IMR-90 (cell line): ENCODE measurements at regions not wholly inside any gene's neighbourhood (a gene's known extent, or its start where the extent isn't known, plus 50 kb on each side); places are given as distances from the start of the nearest gene placed in this dataset.

Experiments used
- ATAC-seq: fragments of 200-7000 bp; cut with Tn5 transposase; 2 replicates; pipeline ENCODE4 v1.9.1; 2020; ENCODE audit warnings: low read depth, mild to moderate bottlenecking, moderate library complexity
- BruUV-seq: library from RNA; stranded (reverse); fragments of 400-500 nt; replicated peaks from 2 replicates; lab custom pipeline; 2021; lab: Mats Ljungman, UMichigan
- CTCF ChIA-PET: fragments of 300-600 bp; formaldehyde crosslinking; extraction: SDS; loops from one replicate; lab custom pipeline; 2021; ENCODE audit warnings: antibody characterized with exemption; lab: Yijun Ruan, JAX
- POLR2A ChIA-PET: fragments of 300-600 bp; sonication (Branson Sonifier 250); formaldehyde crosslinking; loops from one replicate; lab custom pipeline; 2022; ENCODE audit warnings: antibody characterized with exemption; ENCODE audit not compliant: unreplicated experiment; lab: Charles Lee
- DNase-seq: peaks from one replicate; pipeline ENCODE4 v3.0.0; 2013
- H2AFZ ChIP-seq: replicated peaks from 2 replicates; pipeline ENCODE3; 2013; ENCODE audit warnings: low read length, mild to moderate bottlenecking; ENCODE audit not compliant: poor library complexity
- H2AK5ac ChIP-seq: 2 replicates; pipeline ENCODE4 v1.6.1; 2013; ENCODE audit warnings: low read depth, low read length, inconsistent platforms
- H2AK9ac ChIP-seq: replicated peaks from 2 replicates; pipeline ENCODE3; 2013; ENCODE audit warnings: mild to moderate bottlenecking, low read depth, low read length, moderate library complexity; ENCODE audit not compliant: poor library complexity
- H2BK120ac ChIP-seq: 2 replicates; pipeline ENCODE4 v1.6.1; 2013; ENCODE audit warnings: low read depth, low read length, inconsistent platforms
- H2BK15ac ChIP-seq: 3 replicates; pipeline ENCODE4 v1.6.1; 2013; ENCODE audit warnings: low read depth, low read length, inconsistent platforms
- H2BK20ac ChIP-seq: 2 replicates; pipeline ENCODE4 v1.6.1; 2013; ENCODE audit warnings: low read depth, mild to moderate bottlenecking, inconsistent platforms, low read length, moderate library complexity
- H2BK5ac ChIP-seq: 2 replicates; pipeline ENCODE4 v1.6.1; 2013; ENCODE audit warnings: mild to moderate bottlenecking, low read depth, low read length, inconsistent platforms; ENCODE audit not compliant: poor library complexity, severe bottlenecking
- H3K14ac ChIP-seq: replicated peaks from 2 replicates; pipeline ENCODE4 v1.6.1; 2013; ENCODE audit warnings: low read depth, low read length, inconsistent platforms
- H3K18ac ChIP-seq: 2 replicates; pipeline ENCODE4 v1.6.1; 2013; ENCODE audit warnings: low read depth, low read length, control low read depth
- H3K23ac ChIP-seq: 2 replicates; pipeline ENCODE4 v1.6.1; 2013; ENCODE audit warnings: low read depth, low read length, inconsistent platforms
- H3K27ac ChIP-seq: 2 replicates; pipeline ENCODE4 v1.5.1; 2013; ENCODE audit warnings: mild to moderate bottlenecking, control low read depth, low read length; ENCODE audit not compliant: insufficient read depth
- H3K27me3 ChIP-seq: 2 replicates; pipeline ENCODE4 v1.6.1; 2013; ENCODE audit warnings: low read length; ENCODE audit not compliant: control insufficient read depth, insufficient read depth
- H3K36me3 ChIP-seq: 2 replicates; pipeline ENCODE4 v1.6.1; 2013; ENCODE audit warnings: low read length, mixed read lengths; ENCODE audit not compliant: control insufficient read depth, insufficient read depth
- H3K4ac ChIP-seq: 2 replicates; pipeline ENCODE4 v1.6.1; 2013; ENCODE audit warnings: low read depth, low read length, inconsistent platforms
- H3K4me1 ChIP-seq: 2 replicates; pipeline ENCODE4 v1.6.1; 2013; ENCODE audit warnings: low read length, mixed read lengths; ENCODE audit not compliant: control insufficient read depth, insufficient read depth
- H3K4me2 ChIP-seq: 2 replicates; pipeline ENCODE4 v1.6.1; 2013; ENCODE audit warnings: low read depth, mild to moderate bottlenecking, control low read depth, low read length, moderate library complexity
- H3K4me3 ChIP-seq: 2 replicates; pipeline ENCODE4 v1.5.1; 2013; ENCODE audit warnings: low read depth, mild to moderate bottlenecking, control low read depth, low read length, moderate library complexity; ENCODE audit not compliant: insufficient read depth
- H3K56ac ChIP-seq: 2 replicates; pipeline ENCODE4 v1.6.1; 2013; ENCODE audit warnings: low read length, inconsistent platforms; ENCODE audit not compliant: insufficient read depth; ENCODE audit errors: extremely low read depth
- H3K79me1 ChIP-seq, 2 experiments: 2 replicates each; pipeline ENCODE4 v1.6.1; 2013; ENCODE audit warnings: low read length in 2 of 2, inconsistent platforms in 1 of 2, low read depth in 1 of 2
- H3K9ac ChIP-seq: 2 replicates; pipeline ENCODE4 v1.6.1; 2013; ENCODE audit warnings: low read depth, low read length, control low read depth
- H3K9me1 ChIP-seq: 2 replicates; pipeline ENCODE4 v1.6.1; 2013; ENCODE audit warnings: low read length, inconsistent platforms; ENCODE audit not compliant: insufficient read depth
- H3K9me3 ChIP-seq: 2 replicates; pipeline ENCODE4 v1.6.1; 2013; ENCODE audit warnings: low read length; ENCODE audit not compliant: control insufficient read depth, insufficient read depth
- H4K20me1 ChIP-seq: 2 replicates; pipeline ENCODE4 v1.6.1; 2013; ENCODE audit warnings: low read length, inconsistent platforms; ENCODE audit not compliant: insufficient read depth
- H4K5ac ChIP-seq: 2 replicates; pipeline ENCODE4 v1.6.1; 2013; ENCODE audit warnings: mild to moderate bottlenecking, low read depth, low read length, control low read depth
- H4K8ac ChIP-seq, 2 experiments: 2 replicates each; pipeline ENCODE4 v1.6.1; 2013; ENCODE audit warnings: low read depth in 2 of 2, low read length in 2 of 2, control low read depth in 1 of 2, inconsistent platforms in 1 of 2
- H4K91ac ChIP-seq: 2 replicates; pipeline ENCODE4 v1.6.1; 2013; ENCODE audit warnings: low read depth, low read length, inconsistent platforms; ENCODE audit not compliant: insufficient read depth
- BHLHE40 ChIP-seq: fragments of 150-350 bp; IDR thresholded peaks from 2 replicates; pipeline ENCODE4 v1.6.1; 2016; ENCODE audit warnings: mild to moderate bottlenecking, low read depth, low read length
- CHD1 ChIP-seq: IDR thresholded peaks from 2 replicates; pipeline ENCODE4 v1.6.1; 2012; ENCODE audit warnings: low read depth, low read length, improper control_type of control experiment
- FOS ChIP-seq: fragments of 150-350 bp; IDR thresholded peaks from 2 replicates; pipeline ENCODE4 v1.6.1; 2016; ENCODE audit warnings: low read depth, low read length
- MXI1 ChIP-seq: IDR thresholded peaks from 2 replicates; pipeline ENCODE4 v1.6.1; 2012; ENCODE audit warnings: low read depth, mild to moderate bottlenecking, low read length, moderate library complexity, borderline replicate concordance
- POLR2A ChIP-seq: IDR thresholded peaks from 2 replicates; pipeline ENCODE4 v1.6.1; 2012; ENCODE audit warnings: mild to moderate bottlenecking, low read depth, low read length
- RAD21 ChIP-seq: IDR thresholded peaks from 2 replicates; pipeline ENCODE4 v1.6.1; 2012; ENCODE audit warnings: low read length, improper control_type of control experiment
- RFX5 ChIP-seq: IDR thresholded peaks from 2 replicates; pipeline ENCODE4 v1.8.0; 2012; ENCODE audit warnings: low read depth, mild to moderate bottlenecking, low read length, moderate library complexity
- SMC3 ChIP-seq: fragments of 150-350 bp; IDR thresholded peaks from 2 replicates; pipeline ENCODE4 v1.6.1; 2016; ENCODE audit warnings: low read depth, mild to moderate bottlenecking, antibody characterized with exemption, low read length, moderate library complexity
- USF2 ChIP-seq: fragments of 150-350 bp; IDR thresholded peaks from 2 replicates; pipeline ENCODE4 v1.6.1; 2017; ENCODE audit warnings: mild to moderate bottlenecking, antibody characterized with exemption, low read length, low read depth
- dilution Hi-C: fragments of 300-500 bp; cut with HindIII; formaldehyde crosslinking; loops from one replicate; pipeline ENCODE4 v1.14.3; 2018; ENCODE audit warnings: low sequenced_read_pairs; ENCODE audit not compliant: unreplicated experiment
- in situ Hi-C: fragments of 300-500 bp; cut with MboI; formaldehyde crosslinking; loops from 3 replicates; pipeline ENCODE4 v1.14.3; 2019; ENCODE audit warnings: low sequenced_read_pairs, inconsistent platforms, mixed read lengths
- intact Hi-C: fragments of 100-400 bp; cut with micrococcal nuclease; formaldehyde crosslinking; loops from 2 replicates; pipeline ENCODE4 v1.10.0; 2022

- TF ChIP-seq CHD1 (no peak), RAD21 (no peak), MXI1 (no peak), FOS (no peak), RFX5 (no peak), USF2 (no peak), BHLHE40 (no peak), POLR2A (no peak), SMC3 (no peak)
- in situ Hi-C loops (no loop called here), dilution Hi-C loops (no loop called here), intact Hi-C loops (no loop called here)
- Histone ChIP-seq H3K56ac (no peak overlapping the region), H3K14ac (no peak overlapping the region), H3K27me3 (no peaks in the 10 kb centered on the region), H2AK5ac (no peak overlapping the region), H3K4me1 (no peaks in the 10 kb centered on the region), H2AK9ac (no peak overlapping the region), H3K36me3 (no peaks in the 10 kb centered on the region), H4K8ac (no peak overlapping the region), H3K4me3 (no peak overlapping the region), H3K79me1 (no peaks in the 10 kb centered on the region), H3K4ac (no peak overlapping the region), H3K9me1 (no peaks in the 10 kb centered on the region), H3K4me2 (no peak overlapping the region), H3K9ac (no peak overlapping the region), H3K18ac (no peak overlapping the region), H2BK5ac (no peak overlapping the region), H4K20me1 (no peaks in the 10 kb centered on the region), H3K23ac (no peak overlapping the region), H2AFZ (no peak overlapping the region), H4K91ac (no peak overlapping the region), H2BK15ac (no peak overlapping the region), H4K5ac (no peak overlapping the region), H3K9me3 (no peaks in the 10 kb centered on the region), H2BK120ac (no peak overlapping the region), H3K27ac (no peak overlapping the region), H2BK20ac (no peak overlapping the region)
- ATAC-seq: no peak
- ChIA-PET CTCF (no interaction called here), POLR2A (interaction anchor here (0.6 kb wide), 1 partner anchor 24 kb away, joined by 4 read pairs; no protein-coding TSS in a partner anchor)
- BruUV-seq: no TSS peak
- no peak for DNase-seq
Measured at GRCh38 chr2:41600460-41600859, 447.4 kb upstream of the PKDCC start.
